K562 (cell line): ENCODE measurements at regions not wholly inside any gene's neighbourhood (a gene's known extent, or its start where the extent isn't known, plus 50 kb on each side); places are given as distances from the start of the nearest gene placed in this dataset.

Experiments used
- ATAC-seq: fragments of 200-7000 bp; cut with Tn5 transposase; 3 replicates; pipeline ENCODE4 v1.9.1; 2020; ENCODE audit warnings: moderate library complexity
- BruUV-seq: library from RNA; stranded (reverse); fragments of 400-500 nt; replicated peaks from 2 replicates; lab custom pipeline; 2021; lab: Mats Ljungman, UMichigan
- CTCF ChIA-PET: fragments of 300-600 bp; formaldehyde crosslinking; extraction: SDS; loops from one replicate; lab custom pipeline; 2021; ENCODE audit warnings: low intra/inter-chr PET ratio; lab: Yijun Ruan, JAX
- POLR2A ChIA-PET: fragments of 300-600, 350-650 bp; sonication (Branson Sonifier 250); formaldehyde crosslinking; extraction: SDS; loops from one replicate; lab custom pipeline; 2021; ENCODE audit warnings: antibody characterized with exemption, inconsistent platforms; lab: Yijun Ruan, JAX
- DNase-seq, 4 experiments: peaks; one replicate each; pipeline versions ENCODE4 v3.0.0 to v3.0.0-alpha.2; 2011 to 2018; ENCODE audit warnings: low spot score in 3 of 4, mixed read lengths in 3 of 4; ENCODE audit errors: extremely low read depth in 1 of 4
- FAIRE-seq: peaks from 2 replicates; lab custom pipeline; 2011; peaks lifted over from hg19 to GRCh38; lab: Jason Lieb, UNC
- H2AFZ ChIP-seq: 2 replicates; pipeline ENCODE4 v1.6.0; 2011; ENCODE audit warnings: low read depth, low read length, control low read depth, inconsistent platforms
- H3K27ac ChIP-seq: fragments of 200-600 bp; 3 replicates; pipeline ENCODE4 v1.8.0; 2011; ENCODE audit warnings: low read depth, mild to moderate bottlenecking, control low read depth, inconsistent platforms, low read length, moderate library complexity, mixed read lengths; ENCODE audit errors: extremely low read depth
- H3K27me3 ChIP-seq, 2 experiments: fragments of 300-600 bp in 1 of 2; 2 replicates in 1 of 2; 3 replicates in 1 of 2; pipeline versions ENCODE4 v1.6.0 to v1.8.0; 2011; ENCODE audit warnings: inconsistent platforms in 2 of 2, low read length in 2 of 2, mild to moderate bottlenecking in 1 of 2, mixed read lengths in 1 of 2, moderate library complexity in 1 of 2; ENCODE audit not compliant: control insufficient read depth in 2 of 2, insufficient read depth in 2 of 2
- H3K36me3 ChIP-seq: fragments of 300-600 bp; 3 replicates; pipeline ENCODE4 v1.8.0; 2011; ENCODE audit warnings: mild to moderate bottlenecking, low read length, inconsistent platforms; ENCODE audit not compliant: control insufficient read depth, insufficient read depth
- H3K4me1 ChIP-seq, 2 experiments: fragments of 200-600 bp in 1 of 2; replicated peaks in 1 of 2; 2 replicates in 1 of 2; 3 replicates in 1 of 2; pipeline versions ENCODE4 v1.5.1 to v1.8.0; 2011; ENCODE audit warnings: inconsistent platforms in 2 of 2, low read length in 2 of 2, mild to moderate bottlenecking in 1 of 2, mixed read lengths in 1 of 2, moderate library complexity in 1 of 2; ENCODE audit not compliant: control insufficient read depth in 2 of 2, insufficient read depth in 2 of 2
- H3K4me2 ChIP-seq: 2 replicates; pipeline ENCODE4 v1.6.1; 2011; ENCODE audit warnings: low read length, control low read depth, inconsistent platforms, mixed read lengths; ENCODE audit not compliant: insufficient read depth
- H3K4me3 ChIP-seq: fragments of 200-600 bp; sonication (generic), shearing (Covaris generic); 2 replicates; pipeline ENCODE4 v1.5.1; 2016; ENCODE audit warnings: control low read depth, inconsistent platforms
- H3K79me2 ChIP-seq: fragments of 200-600 bp; 3 replicates; pipeline ENCODE4 v1.8.0; 2011; ENCODE audit warnings: low read length, inconsistent platforms; ENCODE audit not compliant: control insufficient read depth, insufficient read depth
- H3K9ac ChIP-seq, 2 experiments: 2 replicates each; pipeline versions ENCODE4 v1.6.0 to v1.6.1; 2011; ENCODE audit warnings: low read depth in 2 of 2, low read length in 2 of 2, control low read depth in 1 of 2, inconsistent platforms in 1 of 2, mild to moderate bottlenecking in 1 of 2, mixed read lengths in 1 of 2; ENCODE audit not compliant: insufficient read depth in 1 of 2
- H3K9me1 ChIP-seq: one replicate; pipeline ENCODE4 v1.6.0; 2011; ENCODE audit warnings: inconsistent platforms, mild to moderate bottlenecking, low read length, moderate library complexity; ENCODE audit not compliant: control insufficient read depth, insufficient read depth
- H3K9me3 ChIP-seq: replicated peaks from 2 replicates; pipeline ENCODE4 v1.5.1; 2011; ENCODE audit warnings: low read depth, low read length, inconsistent platforms; ENCODE audit not compliant: control insufficient read depth, insufficient read depth
- H4K20me1 ChIP-seq: replicated peaks from 2 replicates; pipeline ENCODE4 v1.6.1; 2011; ENCODE audit warnings: low read length, inconsistent platforms, mixed read lengths; ENCODE audit not compliant: control insufficient read depth, insufficient read depth
- C11orf30 ChIP-seq: fragments of 450-650 bp; IDR thresholded peaks from 2 replicates; pipeline ENCODE4 v1.6.1; 2016; ENCODE audit warnings: low read depth, mild to moderate bottlenecking
- HNRNPLL ChIP-seq: fragments of 200-400 bp; formaldehyde crosslinking; IDR thresholded peaks from 2 replicates; pipeline ENCODE4 v1.6.1; 2017; ENCODE audit warnings: low read length, low read depth, mild to moderate bottlenecking; ENCODE audit not compliant: poor library complexity, severe bottlenecking
- HSF4 ChIP-seq: fragments of 250-450 bp; sonication (Bioruptor Pico); IDR thresholded peaks from 2 replicates; pipeline ENCODE4 v2.1.2; 2022; ENCODE audit warnings: mild to moderate bottlenecking, moderate library complexity, borderline replicate concordance
- NFIC ChIP-seq: fragments of 450-650 bp; IDR thresholded peaks from 2 replicates; pipeline ENCODE4 v1.6.1; 2017; ENCODE audit warnings: mild to moderate bottlenecking, inconsistent platforms
- PHF8 ChIP-seq: fragments of 200-600 bp; sonication (generic); IDR thresholded peaks from 2 replicates; pipeline ENCODE4 v1.6.1; 2012; ENCODE audit warnings: mixed run types, mild to moderate bottlenecking, inconsistent platforms, low read length, moderate library complexity, borderline replicate concordance
- RAD21 ChIP-seq, 2 experiments: fragments of 250-450 bp in 1 of 2; fragments of 450-650 bp in 1 of 2; sonication (Bioruptor Pico) in 1 of 2; formaldehyde crosslinking in 1 of 2; IDR thresholded peaks in 1 of 2; conservative IDR thresholded peaks in 1 of 2; 2 replicates each; pipeline versions ENCODE4 v1.4.0 to v1.8.0; 2020 to 2022; ENCODE audit warnings: mild to moderate bottlenecking in 2 of 2, moderate library complexity in 1 of 2
- RNF219 ChIP-seq: fragments of 250-450 bp; sonication (Bioruptor Pico); IDR thresholded peaks from 2 replicates; pipeline ENCODE4 v1.5.0; 2022; ENCODE audit warnings: mild to moderate bottlenecking
- SIRT6 ChIP-seq: IDR thresholded peaks from one replicate; pipeline ENCODE4 v1.6.1; 2012; ENCODE audit warnings: low read depth, mild to moderate bottlenecking, control low read depth, inconsistent platforms, low read length, moderate library complexity
- SIX5 ChIP-seq, 2 experiments: IDR thresholded peaks; 2 replicates each; pipeline ENCODE4 v1.6.1; 2011; ENCODE audit warnings: low read length in 2 of 2, borderline replicate concordance in 1 of 2, low read depth in 1 of 2, mild to moderate bottlenecking in 1 of 2, moderate library complexity in 1 of 2; ENCODE audit not compliant: insufficient read depth in 1 of 2
- SRSF7 ChIP-seq: fragments of 200-400 bp; formaldehyde crosslinking; optimal IDR thresholded peaks from 2 replicates; pipeline ENCODE3; 2017; ENCODE audit warnings: mild to moderate bottlenecking, low read depth, low read length
- TFAP4 ChIP-seq: sonication (generic); formaldehyde crosslinking; IDR thresholded peaks from 2 replicates; pipeline ENCODE4 v1.8.0; 2022; ENCODE audit warnings: missing genetic modification reagents, mild to moderate bottlenecking, moderate library complexity, borderline replicate concordance
- THRB ChIP-seq: fragments of 450-650 bp; formaldehyde crosslinking; conservative IDR thresholded peaks from 2 replicates; pipeline ENCODE4 v1.4.0; 2022; ENCODE audit warnings: mild to moderate bottlenecking, missing genetic modification characterization
- ZNF217 ChIP-seq: sonication (generic); formaldehyde crosslinking; IDR thresholded peaks from 2 replicates; pipeline ENCODE4 v1.8.0; 2022; ENCODE audit warnings: mild to moderate bottlenecking, missing genetic modification reagents
- ZNF695 ChIP-seq: fragments of 450-650 bp; formaldehyde crosslinking; IDR thresholded peaks from 2 replicates; pipeline ENCODE4 v1.4.0; 2020; ENCODE audit warnings: mild to moderate bottlenecking, moderate library complexity
- WGBS: fragments of 100-300 bp; shearing (Covaris generic); methylation state at CpG from one replicate; pipeline ENCODE4 v1.1.6; 2016; ENCODE audit warnings: low coverage, mixed read lengths; ENCODE audit not compliant: insufficient coverage; ENCODE audit errors: missing lambda C conversion rate; 5-methylcytosine and 5-hydroxymethylcytosine counted together
- in situ Hi-C: fragments of 300-500 bp; cut with MboI; formaldehyde crosslinking; loops from 4 replicates; pipeline ENCODE4 v1.15.0; 2018; ENCODE audit warnings: inconsistent platforms, mixed read lengths
- intact Hi-C: fragments of 100-400 bp; cut with micrococcal nuclease; formaldehyde crosslinking; loops from 2 replicates; pipeline ENCODE4 v1.14.2; 2022

- Histone ChIP-seq H3K27ac (no peak overlapping the region), H3K27me3 (no peaks in the 10 kb centered on the region), H3K9ac (no peak overlapping the region), H2AFZ (no peak overlapping the region), H3K4me2 (no peak overlapping the region), H3K79me2 (no peaks in the 10 kb centered on the region), H3K4me3 (no peak overlapping the region), H3K4me1 (no peaks in the 10 kb centered on the region), H3K9me3 (no peaks in the 10 kb centered on the region; the same call in 1 of the 2 replicates), H3K36me3 (no peaks in the 10 kb centered on the region), H3K9me1 (no peaks in the 10 kb centered on the region), H4K20me1 (no peaks in the 10 kb centered on the region)
- ATAC-seq (no peak), DNase-seq (no peak), FAIRE-seq (no peak)
- no peak for TF ChIP-seq ZNF695 (CRISPR knock-in tag)
- no peak for TF ChIP-seq PHF8
- no peak for TF ChIP-seq NFIC
- no peak for TF ChIP-seq RAD21 (CRISPR knock-in tag; conservative IDR thresholded peaks at IDR 0.05 in 1 of 2, IDR thresholded peaks at IDR 0.05 in 1 of 2)
- TF ChIP-seq TFAP4 (CRISPR knock-in tag), result no peak
- TF ChIP-seq C11orf30, result no peak
- TF ChIP-seq SIRT6, result no peak
- TF ChIP-seq THRB, result no peak
- no peak for TF ChIP-seq RNF219 (CRISPR knock-in tag)
- no peak for TF ChIP-seq SIX5 (IDR thresholded peaks at IDR 0.05; ENCODE audit: borderline replicate concordance in 1 of 2, insufficient read depth in 1 of 2, low read depth in 1 of 2, low read length in 2 of 2)
- no peak for TF ChIP-seq SRSF7
- no peak for TF ChIP-seq ZNF217 (CRISPR knock-in tag)
- no peak for TF ChIP-seq HNRNPLL
- no peak for TF ChIP-seq HSF4 (CRISPR knock-in tag)
- ChIA-PET POLR2A (no interaction called here), CTCF (no interaction called here)
- WGBS, result 0% methylated on average over 2 of the region's 2 CpGs
- in situ Hi-C loops, result no loop called here
- no TSS peak for BruUV-seq
- intact Hi-C loops, result no loop called here
Measured at GRCh38 chr3:30440147-30440604, 166.2 kb upstream of the TGFBR2 start.
